CD4-positive, alpha-beta T cell treated with Interleukin-12 subunit alpha and Interleukin-12 subunit beta, for 1 hour (primary cell): ENCODE measurements at regions not wholly inside any gene's neighbourhood (a gene's known extent, or its start where the extent isn't known, plus 50 kb on each side); places are given as distances from the start of the nearest gene placed in this dataset.

ENCODE experiments used
- DNase-seq: peaks from one replicate; pipeline ENCODE4 v3.0.0-alpha.2; 2020

- DNase-seq: no peak
Measured at GRCh38 chr4:184575306-184575705, 73.9 kb downstream of the CASP3 start.

DNA sequence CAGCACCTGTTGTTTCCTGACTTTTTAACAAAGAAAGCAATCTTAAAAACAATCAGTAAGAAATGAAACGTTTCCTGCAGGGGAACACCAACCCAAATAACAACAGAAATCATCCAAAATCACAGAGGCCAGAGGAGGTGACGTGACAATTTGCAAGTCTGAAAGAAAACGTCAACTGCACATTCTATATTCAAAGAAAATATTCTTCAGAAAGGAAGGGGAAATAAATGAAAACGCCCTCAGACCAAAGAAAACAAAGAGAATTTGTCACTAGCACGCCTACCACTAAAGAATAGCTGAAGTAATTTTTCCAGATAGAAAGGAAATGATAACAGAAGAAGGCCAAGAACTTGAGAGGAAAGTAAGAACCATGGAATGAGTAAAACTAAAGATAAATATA lies 74.4 kb downstream of the CASP3 start:
- DNase-seq: no peak

GRCh38 chr4:184573701-184574100 lies 75.5 kb downstream of the CASP3 start:
- no peak for DNase-seq

DNA sequence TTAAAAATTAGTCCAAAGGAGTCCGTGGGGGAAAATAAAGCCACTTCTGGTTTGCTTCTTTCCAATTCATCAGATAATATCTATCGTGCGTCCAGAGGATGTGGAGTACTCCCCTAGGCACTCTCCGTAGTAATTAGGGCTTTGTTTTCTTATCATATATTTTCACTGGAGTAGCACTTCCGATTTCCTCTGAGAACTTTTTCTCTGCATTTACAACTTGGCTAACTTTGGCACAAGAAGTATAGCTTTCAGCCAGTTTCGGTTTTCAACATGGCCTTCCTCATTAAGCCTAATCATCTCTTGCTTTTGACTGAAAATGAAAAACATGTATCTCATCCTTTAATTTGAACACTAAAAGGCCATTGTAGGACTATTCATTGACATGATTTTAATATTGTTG lies 80.5 kb downstream of the CASP3 start:
- no peak for DNase-seq

- no peak for DNase-seq
Measured at GRCh38 chr4:184563621-184564020, 85.6 kb downstream of the CASP3 start.

DNA sequence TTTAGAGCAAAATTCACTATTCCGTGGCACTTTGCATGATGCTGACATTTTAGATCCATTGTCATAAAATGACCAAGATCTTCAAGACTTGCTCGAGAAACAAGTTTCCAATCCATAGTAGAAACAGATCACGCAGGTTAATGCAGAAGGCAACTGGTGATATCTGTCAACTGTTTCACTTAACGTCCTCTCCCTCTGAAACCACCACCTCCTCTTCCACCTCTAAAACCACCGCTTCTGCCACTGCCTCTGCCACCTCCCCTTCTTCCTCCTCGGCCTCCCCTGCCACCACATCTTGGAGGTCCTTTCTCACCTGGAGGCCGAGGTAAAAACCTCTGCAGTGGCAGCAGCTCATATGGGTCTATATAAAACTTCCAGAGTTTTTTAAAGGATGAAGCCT lies 84.6 kb upstream of the IRF2 start:
- no peak for DNase-seq

DNA sequence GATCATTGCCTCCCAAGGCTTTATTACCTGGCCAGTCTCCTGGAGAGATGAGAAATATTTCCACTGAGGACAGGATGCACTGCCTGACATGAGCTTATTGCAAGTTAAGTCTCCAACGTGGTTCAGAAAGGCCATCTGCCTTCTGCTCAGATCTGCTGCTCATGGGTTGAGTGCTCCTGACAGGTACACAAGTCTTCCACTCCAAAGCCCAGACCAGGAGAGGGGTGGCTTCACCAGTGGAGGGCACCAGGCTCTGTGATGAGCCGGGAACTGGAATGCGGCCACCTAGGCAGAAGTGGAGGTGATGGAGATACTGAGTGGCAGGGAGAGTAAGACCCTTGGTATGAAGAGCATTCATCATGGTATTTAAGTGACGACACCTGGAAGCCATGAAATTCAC lies 79.5 kb upstream of the IRF2 start:
- no peak for DNase-seq

- no peak for DNase-seq
Measured at GRCh38 chr4:184550476-184550875, 76.1 kb upstream of the IRF2 start.

- no peak for DNase-seq
Measured at GRCh38 chr4:184548648-184549341, 74.4 kb upstream of the IRF2 start.

- no peak for DNase-seq
Measured at GRCh38 chr4:184548316-184548647, 73.9 kb upstream of the IRF2 start.

GRCh38 chr4:184544788-184545409 lies 70.5 kb upstream of the IRF2 start:
- DNase-seq: no peak

GRCh38 chr4:184541907-184542306 lies 67.6 kb upstream of the IRF2 start:
- DNase-seq: no peak

DNA sequence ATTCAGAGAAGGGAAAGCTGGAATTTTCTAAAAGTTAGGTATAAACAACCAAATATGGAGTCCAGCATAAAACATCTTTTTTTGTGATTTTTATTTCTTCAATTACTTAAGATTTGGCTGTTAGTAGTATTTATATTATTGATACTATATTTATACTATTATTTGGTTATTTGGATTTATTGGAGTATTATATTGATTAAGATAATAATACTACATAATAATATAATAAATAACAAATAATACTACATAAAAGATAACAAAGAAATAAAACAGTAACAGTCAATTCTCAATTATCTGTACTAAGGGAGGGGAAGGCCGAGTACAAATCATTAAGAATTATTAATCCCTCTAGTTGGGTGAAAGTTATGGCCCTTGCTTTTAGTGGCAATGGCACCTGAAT lies 66.0 kb upstream of the IRF2 start:
- DNase-seq: no peak

GRCh38 chr4:184538023-184538599 lies 63.8 kb upstream of the IRF2 start:
- DNase-seq: peak; percentile 85

GRCh38 chr4:184537269-184538022 lies 63.1 kb upstream of the IRF2 start:
- peak; percentile 92 for DNase-seq

- DNase-seq: peak; percentile 25
Measured at GRCh38 chr4:184536881-184537248, 62.5 kb upstream of the IRF2 start.

GRCh38 chr4:184536065-184536880 lies 61.9 kb upstream of the IRF2 start:
- DNase-seq: peak; percentile 11

DNA sequence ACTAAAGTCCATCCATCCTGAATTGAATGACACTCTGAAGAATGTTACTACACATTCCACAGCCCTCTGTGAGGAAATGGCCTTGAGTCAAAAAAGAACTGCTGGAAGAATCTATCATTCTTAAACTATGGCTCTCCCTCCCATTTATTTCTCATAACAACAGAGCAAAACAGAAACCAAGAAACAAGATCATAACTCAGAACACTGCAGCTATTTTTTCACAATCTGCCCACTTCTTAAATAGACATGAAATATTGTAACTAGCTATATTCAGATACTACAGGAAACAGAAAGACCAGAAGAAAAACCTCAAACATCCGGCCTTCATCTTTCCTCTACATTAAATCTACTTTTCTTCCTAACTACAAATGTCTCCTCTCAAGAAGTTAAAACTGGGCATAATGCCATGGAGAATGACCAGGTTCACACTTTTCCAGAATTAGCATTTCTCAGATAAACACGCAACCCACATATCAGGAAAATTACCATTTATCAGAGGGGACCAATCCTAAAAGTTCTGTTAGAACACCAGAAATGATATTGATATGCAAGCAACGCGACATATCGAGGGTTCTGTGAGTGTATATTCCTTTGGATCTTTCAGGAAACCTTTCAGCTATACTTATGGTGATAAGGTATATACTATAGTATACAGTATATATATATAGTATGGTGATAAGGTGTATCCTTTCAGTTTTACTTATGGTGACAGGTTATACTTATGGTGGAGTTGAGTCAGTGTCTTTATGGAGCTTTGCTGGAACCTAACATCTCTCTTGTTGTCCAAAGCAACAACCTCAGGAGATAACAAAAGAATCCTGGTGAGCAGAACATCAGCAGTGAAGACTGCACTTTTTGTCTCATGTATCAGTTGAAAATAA lies 60.4 kb upstream of the IRF2 start:
- peak; percentile 70 for DNase-seq

GRCh38 chr4:184533908-184534307 lies 59.6 kb upstream of the IRF2 start:
- DNase-seq: no peak

- no peak for DNase-seq
Measured at GRCh38 chr4:184531008-184531407, 56.7 kb upstream of the IRF2 start.

DNA sequence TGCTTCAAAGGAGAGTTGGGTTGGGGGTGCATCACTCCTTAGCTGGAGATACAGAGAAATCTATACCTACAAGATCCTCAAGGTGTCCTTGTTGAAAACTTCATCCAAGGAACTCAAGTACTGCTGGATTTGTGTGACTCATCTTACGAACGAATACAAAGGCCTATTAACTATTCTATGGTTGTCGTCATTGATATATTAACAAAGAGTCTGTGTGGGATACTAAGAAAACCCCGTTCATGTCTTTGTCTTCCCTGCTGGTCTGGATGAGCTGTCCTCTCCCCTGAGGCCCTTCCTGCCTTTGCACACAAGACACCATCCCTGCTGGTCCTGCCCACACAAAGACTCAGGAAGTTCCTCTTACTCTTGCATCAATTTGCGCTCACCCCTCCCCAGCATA lies 54.9 kb upstream of the IRF2 start:
- DNase-seq: no peak

GRCh38 chr4:184528713-184529112 lies 54.4 kb upstream of the IRF2 start:
- DNase-seq: no peak
